AG09319 (cell line): ENCODE measurements at regions not wholly inside any gene's neighbourhood (a gene's known extent, or its start where the extent isn't known, plus 50 kb on each side); places are given as distances from the start of the nearest gene placed in this dataset.

ENCODE experiments used
- DNase-seq: peaks from one replicate; pipeline ENCODE4 v3.0.0-alpha.2; 2010; ENCODE audit warnings: low read depth; ENCODE audit errors: extremely low read depth
- TF ChIP-seq, protein P1 (sequence below): IDR thresholded peaks from 2 replicates; pipeline ENCODE4 v1.5.1; 2011; ENCODE audit warnings: low read depth, mild to moderate bottlenecking, inconsistent platforms, low read length, moderate library complexity

DNA sequence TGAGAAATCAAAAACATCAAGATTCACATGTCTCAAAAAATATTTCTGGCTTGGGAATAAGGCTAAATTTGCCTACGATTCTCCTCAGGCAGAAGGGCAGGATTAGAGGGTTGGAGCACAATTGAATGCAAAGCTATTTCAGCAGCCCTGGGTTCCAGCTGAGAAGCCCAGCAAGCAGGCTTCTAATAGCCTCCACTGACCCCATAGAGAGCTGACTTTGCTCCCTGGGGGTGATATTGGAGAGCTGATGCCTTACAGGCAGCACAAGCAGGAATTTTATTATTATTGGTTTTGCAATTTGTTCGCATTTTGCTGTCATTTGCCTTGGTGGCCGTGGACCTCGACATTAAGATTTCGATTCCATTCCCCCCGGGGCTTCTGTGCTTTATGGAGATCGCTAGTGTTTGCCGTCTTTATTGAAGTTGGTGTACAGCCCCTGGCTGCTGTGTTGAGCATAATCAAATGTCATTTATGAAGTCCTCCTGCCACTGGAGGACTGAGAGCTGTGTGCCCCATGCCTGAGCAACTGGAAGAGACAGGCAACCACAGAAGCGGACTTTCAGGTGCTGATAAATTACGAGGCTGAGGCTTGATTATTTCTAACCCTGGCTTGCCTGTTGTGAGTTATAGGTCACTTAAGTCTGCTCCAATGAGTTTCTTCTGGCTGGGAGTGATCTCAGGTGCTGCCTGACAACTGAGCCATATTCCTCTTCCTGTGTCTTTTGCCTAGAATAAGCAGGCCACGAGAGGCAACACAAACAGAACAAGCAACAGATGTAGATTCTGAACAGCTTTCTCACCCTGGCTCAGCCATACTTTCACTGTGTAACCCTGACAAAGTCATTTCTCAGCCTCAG, 518.4 kb upstream of the CAMK1G start:
- TF ChIP-seq, protein P1, sequence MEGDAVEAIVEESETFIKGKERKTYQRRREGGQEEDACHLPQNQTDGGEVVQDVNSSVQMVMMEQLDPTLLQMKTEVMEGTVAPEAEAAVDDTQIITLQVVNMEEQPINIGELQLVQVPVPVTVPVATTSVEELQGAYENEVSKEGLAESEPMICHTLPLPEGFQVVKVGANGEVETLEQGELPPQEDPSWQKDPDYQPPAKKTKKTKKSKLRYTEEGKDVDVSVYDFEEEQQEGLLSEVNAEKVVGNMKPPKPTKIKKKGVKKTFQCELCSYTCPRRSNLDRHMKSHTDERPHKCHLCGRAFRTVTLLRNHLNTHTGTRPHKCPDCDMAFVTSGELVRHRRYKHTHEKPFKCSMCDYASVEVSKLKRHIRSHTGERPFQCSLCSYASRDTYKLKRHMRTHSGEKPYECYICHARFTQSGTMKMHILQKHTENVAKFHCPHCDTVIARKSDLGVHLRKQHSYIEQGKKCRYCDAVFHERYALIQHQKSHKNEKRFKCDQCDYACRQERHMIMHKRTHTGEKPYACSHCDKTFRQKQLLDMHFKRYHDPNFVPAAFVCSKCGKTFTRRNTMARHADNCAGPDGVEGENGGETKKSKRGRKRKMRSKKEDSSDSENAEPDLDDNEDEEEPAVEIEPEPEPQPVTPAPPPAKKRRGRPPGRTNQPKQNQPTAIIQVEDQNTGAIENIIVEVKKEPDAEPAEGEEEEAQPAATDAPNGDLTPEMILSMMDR: no peak
- DNase-seq: no peak

DNA sequence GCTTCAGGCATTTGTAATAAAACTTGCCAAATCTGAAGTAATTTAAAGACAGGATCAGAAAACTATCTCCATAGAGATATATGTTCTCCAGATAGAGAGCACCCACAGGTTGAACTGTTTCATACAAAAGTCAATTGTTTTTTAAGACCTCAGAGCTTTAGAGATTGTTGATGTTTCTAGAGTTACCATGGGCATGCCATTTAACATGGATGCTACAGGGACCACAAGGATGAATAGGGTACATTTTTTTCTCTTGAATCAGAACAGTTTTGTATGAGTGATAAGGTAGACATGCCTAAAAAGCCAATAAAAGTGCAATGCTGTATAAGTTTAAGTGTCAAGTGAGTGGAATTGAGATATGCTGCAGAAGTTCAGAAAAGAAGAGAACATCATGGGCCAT, 511.0 kb upstream of the CAMK1G start:
- DNase-seq: no peak
- TF ChIP-seq, protein P1: no peak

GRCh38 chr1:209073879-209074278, 509.6 kb upstream of the CAMK1G start:
- TF ChIP-seq, protein P1: no peak
- DNase-seq: no peak

GRCh38 chr1:209074575-209075250, 508.8 kb upstream of the CAMK1G start:
- DNase-seq: no peak
- TF ChIP-seq, protein P1: no peak

- TF ChIP-seq, protein P1: no peak; the same call in 1 of the 2 replicates
- no peak for DNase-seq
These were observed 506.8 kb upstream of the CAMK1G start for GRCh38 chr1:209076688-209077087.

DNA sequence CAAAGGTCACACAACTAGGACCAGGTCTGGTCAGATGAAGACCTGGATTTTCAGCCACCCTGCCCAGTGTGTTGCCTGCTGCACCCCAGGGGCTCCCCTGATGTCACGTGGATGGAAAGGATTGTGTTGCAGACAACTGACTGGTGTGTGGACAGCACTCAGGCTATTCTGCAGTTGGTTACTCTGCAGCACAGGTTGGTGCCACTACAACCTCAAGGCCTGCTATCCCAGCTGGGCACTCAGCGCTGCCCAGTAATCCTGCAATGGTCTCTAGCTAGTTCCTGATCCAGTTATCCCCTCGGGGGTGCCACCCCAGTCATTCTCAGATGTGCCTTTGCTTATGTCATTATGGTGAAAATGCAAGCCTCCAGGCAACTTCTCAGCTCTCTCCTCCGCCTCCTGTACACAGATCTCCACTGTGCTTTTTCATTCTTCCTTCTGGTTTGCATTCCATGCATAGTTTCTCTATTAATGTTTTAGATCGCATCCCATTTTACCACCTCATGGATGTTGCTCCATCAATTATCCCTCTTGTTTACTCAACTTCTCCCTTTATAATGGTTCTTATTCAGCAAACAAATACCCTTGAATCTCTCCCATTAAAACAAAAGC, 503.2 kb upstream of the CAMK1G start:
- DNase-seq: no peak
- TF ChIP-seq, protein P1: no peak
